CD4-positive, alpha-beta T cell (primary cell): ENCODE measurements at regions not wholly inside any gene's neighbourhood (a gene's known extent, or its start where the extent isn't known, plus 50 kb on each side); places are given as distances from the start of the nearest gene placed in this dataset.

Experiments
- ATAC-seq: fragments of 200-7000 bp; cut with Tn5 transposase; one replicate; pipeline ENCODE4 v1.10.0; 2022; ENCODE audit warnings: mild to moderate bottlenecking; ENCODE audit not compliant: poor library complexity
- CTCF ChIA-PET: fragments of 350-600 bp; sonication (Branson Sonifier 250); formaldehyde crosslinking; loops from one replicate; lab custom pipeline; 2021; ENCODE audit warnings: antibody characterized with exemption, inconsistent platforms; lab: Charles Lee
- POLR2A ChIA-PET: fragments of 350-600 bp; sonication (Branson Sonifier 250); formaldehyde crosslinking; loops from one replicate; lab custom pipeline; 2021; ENCODE audit warnings: antibody characterized with exemption, inconsistent platforms; lab: Charles Lee
- DNase-seq, 14 experiments: peaks; one replicate each; pipeline ENCODE4 v3.0.0-alpha.2; 2013 to 2020; ENCODE audit warnings: mixed read lengths in 2 of 14
- H3K27ac ChIP-seq, 2 donors: one replicate each; pipeline versions ENCODE4 v1.5.1 to v1.7.0; 2013; ENCODE audit warnings: low read length in 2 of 2, low read depth in 1 of 2, mild to moderate bottlenecking in 1 of 2
- H3K27me3 ChIP-seq, 2 experiments: 1 replicate in 1 of 2; 2 replicates in 1 of 2; pipeline versions ENCODE4 v1.6.1 to v1.7.0; 2013; ENCODE audit warnings: low read length in 2 of 2, control low read depth in 1 of 2, mild to moderate bottlenecking in 1 of 2, moderate library complexity in 1 of 2; ENCODE audit not compliant: insufficient read depth in 2 of 2, control insufficient read depth in 1 of 2
- H3K36me3 ChIP-seq: one replicate; pipeline ENCODE4 v1.6.1; 2013; ENCODE audit warnings: low read length, control low read depth; ENCODE audit not compliant: insufficient read depth
- H3K4me1 ChIP-seq: one replicate; pipeline ENCODE4 v1.6.1; 2013; ENCODE audit warnings: low read length, control low read depth; ENCODE audit not compliant: insufficient read depth
- H3K4me3 ChIP-seq: one replicate; pipeline ENCODE4 v1.5.1; 2013; ENCODE audit warnings: mild to moderate bottlenecking, low read length, moderate library complexity
- H3K9me3 ChIP-seq, 2 experiments: 1 replicate in 1 of 2; 2 replicates in 1 of 2; pipeline versions ENCODE4 v1.6.1 to v1.7.0; 2013; ENCODE audit warnings: low read length in 2 of 2, mild to moderate bottlenecking in 2 of 2, control low read depth in 1 of 2, moderate library complexity in 1 of 2; ENCODE audit not compliant: control insufficient read depth in 1 of 2, insufficient read depth in 1 of 2
- H3K27ac Mint-ChIP-seq: one replicate; pipeline ENCODE4 v1.8.0; 2020; ENCODE audit warnings: mixed read lengths
- H3K27me3 Mint-ChIP-seq: one replicate; pipeline ENCODE4 v1.8.0; 2021; ENCODE audit warnings: mixed read lengths
- H3K36me3 Mint-ChIP-seq: one replicate; pipeline ENCODE4 v1.8.0; 2021; ENCODE audit warnings: low read depth, mixed read lengths
- H3K4me1 Mint-ChIP-seq: one replicate; pipeline ENCODE4 v1.8.0; 2021; ENCODE audit warnings: low read depth, mixed read lengths
- H3K4me3 Mint-ChIP-seq: one replicate; pipeline ENCODE4 v1.8.0; 2020; ENCODE audit warnings: mild to moderate bottlenecking, mixed read lengths
- H3K9me3 Mint-ChIP-seq: one replicate; pipeline ENCODE4 v1.8.0; 2020; ENCODE audit warnings: mixed read lengths
- intact Hi-C, 2 experiments: fragments of 100-400 bp; cut with DNase I in 1 of 2; cut with micrococcal nuclease in 1 of 2; formaldehyde crosslinking; loops; one replicate each; pipeline versions ENCODE4 v1.15.1 to v1.9.0; 2023 to 2025; cut with DNase I, micrococcal nuclease
- TF ChIP-seq, protein P1 (sequence below): fragments of 200-600 bp; IDR thresholded peaks from one replicate; pipeline ENCODE4 v1.8.0; 2022; ENCODE audit warnings: antibody characterized with exemption, mild to moderate bottlenecking

DNA sequence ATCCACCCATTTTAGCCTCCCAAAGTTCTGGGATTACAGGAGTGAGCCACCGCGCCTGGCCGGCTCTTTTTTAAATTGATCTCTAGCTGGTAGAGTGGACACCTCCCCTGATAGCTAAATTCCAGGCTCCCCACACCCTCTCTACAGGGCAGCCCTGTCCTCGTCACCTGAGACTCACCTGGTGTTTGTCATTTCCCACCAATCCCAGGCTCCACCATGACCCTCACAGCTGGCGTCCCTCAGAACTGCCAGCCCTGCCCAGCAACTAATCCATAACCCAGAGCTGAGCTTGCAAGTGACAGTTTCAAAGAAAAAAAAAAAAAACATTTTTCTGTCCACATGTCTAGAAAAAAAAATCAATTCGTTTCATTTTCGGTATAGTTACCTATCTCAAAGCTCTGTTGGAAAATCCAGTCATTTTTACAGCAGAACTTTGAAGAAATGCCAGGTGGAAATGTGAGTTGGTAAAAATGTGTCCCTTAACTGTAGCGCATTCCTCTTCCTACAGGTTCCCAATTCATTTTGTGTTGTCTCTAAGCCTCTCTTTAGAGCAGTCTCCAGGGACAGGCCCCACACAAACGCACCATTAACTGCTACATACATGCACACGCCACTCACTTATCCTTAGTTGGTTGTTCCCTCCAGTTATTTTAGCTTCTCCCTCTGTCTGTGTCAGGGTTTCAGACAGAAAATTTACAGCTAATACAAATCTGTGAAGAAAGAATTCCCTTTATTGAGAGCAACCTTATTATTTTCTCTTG, 294.7 kb downstream of the FBXO15 start:
- Histone ChIP-seq H3K9me3 (no peaks in the 10 kb centered on the region), H3K27me3 (no peaks in the 10 kb centered on the region), H3K27ac (no peak overlapping the region), H3K4me1 (no peaks in the 10 kb centered on the region), H3K36me3 (no peaks in the 10 kb centered on the region), H3K4me3 (no peak overlapping the region)
- Mint-ChIP-seq H3K36me3 (no peaks in the 10 kb centered on the region), H3K4me1 (no peaks in the 10 kb centered on the region), H3K9me3 (no peaks in the 10 kb centered on the region), H3K27ac (no peak overlapping the region), H3K4me3 (no peak overlapping the region), H3K27me3 (no peaks in the 10 kb centered on the region)
- DNase-seq (no peak), ATAC-seq (no peak)
- TF ChIP-seq, protein P1, sequence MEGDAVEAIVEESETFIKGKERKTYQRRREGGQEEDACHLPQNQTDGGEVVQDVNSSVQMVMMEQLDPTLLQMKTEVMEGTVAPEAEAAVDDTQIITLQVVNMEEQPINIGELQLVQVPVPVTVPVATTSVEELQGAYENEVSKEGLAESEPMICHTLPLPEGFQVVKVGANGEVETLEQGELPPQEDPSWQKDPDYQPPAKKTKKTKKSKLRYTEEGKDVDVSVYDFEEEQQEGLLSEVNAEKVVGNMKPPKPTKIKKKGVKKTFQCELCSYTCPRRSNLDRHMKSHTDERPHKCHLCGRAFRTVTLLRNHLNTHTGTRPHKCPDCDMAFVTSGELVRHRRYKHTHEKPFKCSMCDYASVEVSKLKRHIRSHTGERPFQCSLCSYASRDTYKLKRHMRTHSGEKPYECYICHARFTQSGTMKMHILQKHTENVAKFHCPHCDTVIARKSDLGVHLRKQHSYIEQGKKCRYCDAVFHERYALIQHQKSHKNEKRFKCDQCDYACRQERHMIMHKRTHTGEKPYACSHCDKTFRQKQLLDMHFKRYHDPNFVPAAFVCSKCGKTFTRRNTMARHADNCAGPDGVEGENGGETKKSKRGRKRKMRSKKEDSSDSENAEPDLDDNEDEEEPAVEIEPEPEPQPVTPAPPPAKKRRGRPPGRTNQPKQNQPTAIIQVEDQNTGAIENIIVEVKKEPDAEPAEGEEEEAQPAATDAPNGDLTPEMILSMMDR = no peak
- POLR2A ChIA-PET = no interaction called here
- intact Hi-C loops = no loop called here
- CTCF ChIA-PET = no interaction called here

DNA sequence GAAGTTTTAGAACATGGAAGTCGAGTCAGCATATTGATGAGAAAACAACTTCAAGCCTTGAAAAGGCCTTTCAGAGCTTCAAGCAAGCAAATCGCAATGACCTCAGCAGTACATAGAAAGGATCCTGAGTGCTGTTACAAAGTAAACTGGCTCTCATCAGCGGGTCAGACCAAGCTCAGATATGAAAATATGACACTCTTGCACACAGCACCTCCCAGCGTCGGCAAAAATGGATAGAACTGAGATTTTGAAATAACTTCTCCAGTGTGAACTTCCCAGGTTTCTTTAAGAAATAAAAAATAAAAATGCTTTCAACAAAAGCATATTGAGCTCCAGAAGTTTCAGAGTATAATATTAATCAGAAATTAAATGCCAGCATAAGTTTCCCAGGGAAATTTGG, 296.9 kb downstream of the FBXO15 start:
- H3K4me1 Mint-ChIP-seq = no peaks in the 10 kb centered on the region
- Histone ChIP-seq H3K27me3 (no peaks in the 10 kb centered on the region), H3K9me3 (no peaks in the 10 kb centered on the region), H3K4me1 (no peaks in the 10 kb centered on the region), H3K4me3 (no peak overlapping the region), H3K27ac (no peak overlapping the region), H3K36me3 (no peaks in the 10 kb centered on the region)
- no peaks in the 10 kb centered on the region for H3K9me3 Mint-ChIP-seq
- CTCF ChIA-PET = no interaction called here
- DNase-seq = no peak
- ATAC-seq = no peak
- H3K27me3 Mint-ChIP-seq = no peaks in the 10 kb centered on the region
- H3K36me3 Mint-ChIP-seq = no peaks in the 10 kb centered on the region
- no peak overlapping the region for H3K27ac Mint-ChIP-seq
- intact Hi-C loops = no loop called here
- H3K4me3 Mint-ChIP-seq = no peak overlapping the region
- POLR2A ChIA-PET = no interaction called here
- TF ChIP-seq, protein P1 = no peak

DNA sequence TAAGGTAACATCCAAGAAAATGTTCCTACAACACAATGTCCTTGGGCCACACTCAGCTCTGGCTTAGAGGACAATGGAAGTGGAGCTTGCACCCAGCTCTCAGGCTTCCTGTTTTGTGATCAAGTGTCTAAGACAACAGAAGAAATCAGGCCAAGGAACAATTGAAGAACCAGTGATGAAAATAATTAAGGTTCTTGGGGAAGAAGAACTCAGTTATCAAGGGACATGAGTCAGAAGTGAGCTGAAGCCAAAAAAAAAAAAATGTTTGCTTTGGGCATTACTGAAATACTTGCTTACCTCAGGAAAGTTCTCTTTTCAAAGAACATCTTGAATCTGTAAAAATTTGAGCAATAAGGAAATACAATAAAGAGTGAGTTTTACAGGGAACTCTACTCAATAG, 299.0 kb downstream of the FBXO15 start:
- H3K27me3 Mint-ChIP-seq = peaks cover 9% of the 10 kb centered on the region
- peaks cover 0 to 7% of the 10 kb centered on the region in 2 experiments for H3K27me3 ChIP-seq
- intact Hi-C loops = loop anchor here in 1 of 2 experiments (10.0 kb wide), 2 partner anchors 56 to 1084 kb away; no protein-coding TSS in a partner anchor
- H3K4me3 ChIP-seq = no peak overlapping the region
- H3K9me3 Mint-ChIP-seq = no peaks in the 10 kb centered on the region
- no peak overlapping the region for H3K27ac ChIP-seq
- no peak overlapping the region for H3K27ac Mint-ChIP-seq
- no peaks in the 10 kb centered on the region for H3K36me3 ChIP-seq
- ATAC-seq (no peak), DNase-seq (no peak)
- TF ChIP-seq, protein P1 = no peak
- CTCF ChIA-PET = no interaction called here
- POLR2A ChIA-PET = no interaction called here
- H3K4me1 Mint-ChIP-seq = no peaks in the 10 kb centered on the region
- no peak overlapping the region for H3K4me3 Mint-ChIP-seq
- H3K36me3 Mint-ChIP-seq = no peaks in the 10 kb centered on the region
- H3K4me1 ChIP-seq = no peaks in the 10 kb centered on the region
- no peaks in the 10 kb centered on the region for H3K9me3 ChIP-seq
